ENCODE measurements at regions not wholly inside any gene's neighbourhood (a gene's known extent, or its start where the extent isn't known, plus 50 kb on each side); places are given as distances from the start of the nearest gene placed in this dataset.

DNA sequence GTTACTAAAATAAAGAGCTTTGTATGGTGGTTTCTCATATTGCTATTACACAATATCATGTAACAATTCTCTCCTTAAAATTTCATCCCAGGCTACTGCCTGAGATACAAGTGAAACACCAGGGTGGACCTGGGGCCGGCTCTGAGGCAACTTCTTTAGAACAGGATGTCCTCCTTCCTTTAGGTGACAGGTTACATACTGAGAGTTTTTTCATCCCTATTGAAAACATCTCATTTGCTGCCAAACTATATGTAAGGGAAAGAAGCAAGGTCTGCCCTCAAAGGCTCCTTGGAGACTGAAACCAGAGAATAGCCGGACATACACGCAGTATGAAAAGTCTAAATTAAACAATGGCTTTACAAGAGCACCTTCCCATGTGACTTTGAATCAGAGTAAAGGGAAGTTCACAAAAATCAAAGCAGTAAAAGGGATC, 139.9 kb downstream of the DUSP6 start:
- peak; percentile 31 for DNase-seq (ENCODE audit: low read depth)
- TF ChIP-seq, protein P1, sequence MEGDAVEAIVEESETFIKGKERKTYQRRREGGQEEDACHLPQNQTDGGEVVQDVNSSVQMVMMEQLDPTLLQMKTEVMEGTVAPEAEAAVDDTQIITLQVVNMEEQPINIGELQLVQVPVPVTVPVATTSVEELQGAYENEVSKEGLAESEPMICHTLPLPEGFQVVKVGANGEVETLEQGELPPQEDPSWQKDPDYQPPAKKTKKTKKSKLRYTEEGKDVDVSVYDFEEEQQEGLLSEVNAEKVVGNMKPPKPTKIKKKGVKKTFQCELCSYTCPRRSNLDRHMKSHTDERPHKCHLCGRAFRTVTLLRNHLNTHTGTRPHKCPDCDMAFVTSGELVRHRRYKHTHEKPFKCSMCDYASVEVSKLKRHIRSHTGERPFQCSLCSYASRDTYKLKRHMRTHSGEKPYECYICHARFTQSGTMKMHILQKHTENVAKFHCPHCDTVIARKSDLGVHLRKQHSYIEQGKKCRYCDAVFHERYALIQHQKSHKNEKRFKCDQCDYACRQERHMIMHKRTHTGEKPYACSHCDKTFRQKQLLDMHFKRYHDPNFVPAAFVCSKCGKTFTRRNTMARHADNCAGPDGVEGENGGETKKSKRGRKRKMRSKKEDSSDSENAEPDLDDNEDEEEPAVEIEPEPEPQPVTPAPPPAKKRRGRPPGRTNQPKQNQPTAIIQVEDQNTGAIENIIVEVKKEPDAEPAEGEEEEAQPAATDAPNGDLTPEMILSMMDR (conservative IDR thresholded peaks at IDR 0.05; ENCODE audit: control insufficient read depth, insufficient read depth, low read depth, low read length): no peak

DNA sequence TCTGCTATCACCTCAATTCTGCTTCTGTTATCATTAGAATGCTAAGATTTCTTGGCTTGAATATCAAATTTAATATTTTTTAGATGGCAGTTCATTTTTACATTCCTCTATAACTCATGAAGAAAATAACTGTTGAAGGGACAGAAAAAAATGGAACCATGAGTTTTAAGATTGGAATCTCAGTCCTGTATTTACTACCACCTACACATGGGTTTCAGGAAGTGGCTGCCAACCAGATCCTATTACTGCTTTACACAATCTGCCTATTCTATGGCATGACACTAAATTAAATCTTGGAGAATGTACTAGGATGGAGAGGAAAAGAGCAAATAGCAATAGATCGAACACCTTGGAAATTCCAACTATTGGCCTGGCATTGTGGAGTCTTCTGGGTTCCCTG, 140.8 kb downstream of the DUSP6 start:
- peak; percentile 19 for DNase-seq (ENCODE audit: low read depth)
- TF ChIP-seq, protein P1 (conservative IDR thresholded peaks at IDR 0.05; ENCODE audit: control insufficient read depth, insufficient read depth, low read depth, low read length): no peak
- no peak overlapping the region for H3K4me3 ChIP-seq (ENCODE audit: control insufficient read depth, low read depth, low read length)

More for the DNA sequence above, 139.9 kb downstream of the DUSP6 start:
- no peak overlapping the region for H3K4me3 ChIP-seq (ENCODE audit: control insufficient read depth, low read depth, low read length)

DNA sequence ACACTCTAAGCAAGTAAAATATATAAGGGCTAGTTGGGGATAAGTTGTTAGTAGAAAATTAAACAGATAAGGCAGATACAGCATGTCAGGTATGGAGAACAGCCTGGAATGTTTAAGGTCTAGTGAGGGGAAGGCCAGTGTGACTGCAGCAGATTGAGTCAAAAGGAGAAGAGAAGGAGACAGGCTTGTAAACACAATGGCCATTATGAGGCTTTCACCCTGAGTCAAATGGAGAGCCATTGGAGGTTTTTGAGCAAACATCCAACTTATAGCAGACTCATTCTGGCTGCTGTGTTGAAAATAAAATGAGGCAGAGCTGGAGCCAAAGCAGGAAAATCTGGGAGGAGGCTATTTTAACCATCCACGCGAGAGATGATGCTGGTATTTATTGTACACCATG, 142.0 kb downstream of the DUSP6 start:
- TF ChIP-seq, protein P1 (conservative IDR thresholded peaks at IDR 0.05; ENCODE audit: control insufficient read depth, insufficient read depth, low read depth, low read length): no peak
- no peak for DNase-seq (ENCODE audit: low read depth)
- no peak overlapping the region for H3K4me3 ChIP-seq (ENCODE audit: control insufficient read depth, low read depth, low read length)

DNA sequence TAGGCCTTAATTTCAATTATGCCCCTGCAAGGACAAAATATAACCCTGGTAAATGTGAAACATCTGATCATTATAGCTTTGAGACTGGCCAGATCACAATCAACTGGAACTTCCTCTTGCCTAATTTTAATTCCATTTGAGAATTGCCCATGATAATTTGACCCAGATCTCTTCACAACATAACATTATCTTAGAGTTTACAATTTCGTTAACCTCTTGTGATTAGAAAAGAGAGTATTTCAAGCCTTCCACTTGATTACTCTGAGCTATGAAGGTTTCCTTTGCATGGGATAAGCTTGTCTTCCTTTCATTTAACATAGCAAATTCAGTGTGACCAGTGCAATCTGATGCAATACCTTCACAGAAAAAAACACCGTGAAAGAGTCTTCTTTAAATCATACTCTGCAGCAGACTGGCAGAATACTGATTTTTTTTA, 143.6 kb downstream of the DUSP6 start:
- peak; percentile 28 for DNase-seq (ENCODE audit: low read depth)
- no peak overlapping the region for H3K4me3 ChIP-seq (ENCODE audit: control insufficient read depth, low read depth, low read length)
- TF ChIP-seq, protein P1 (conservative IDR thresholded peaks at IDR 0.05; ENCODE audit: control insufficient read depth, insufficient read depth, low read depth, low read length): no peak

DNA sequence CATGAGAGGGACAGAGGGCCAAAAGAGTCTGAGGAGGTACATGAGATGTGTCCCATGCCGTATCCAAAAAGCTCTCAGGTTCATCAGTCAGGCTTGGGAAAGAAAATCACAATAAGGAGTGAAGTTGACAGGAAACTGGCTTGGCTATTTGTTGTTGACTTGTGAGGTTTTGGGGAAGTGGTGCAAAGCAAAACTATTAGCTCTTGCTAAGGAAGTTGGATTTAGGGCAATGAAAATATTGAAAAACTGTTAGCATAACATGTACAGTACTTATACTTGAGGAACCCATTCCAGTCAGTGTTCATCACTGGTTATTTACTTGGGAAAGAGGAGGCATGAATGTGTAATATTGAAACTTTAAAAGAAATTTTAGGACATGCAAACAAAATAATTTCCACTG, 145.9 kb downstream of the DUSP6 start:
- TF ChIP-seq, protein P1 (conservative IDR thresholded peaks at IDR 0.05; ENCODE audit: control insufficient read depth, insufficient read depth, low read depth, low read length): no peak
- no peak overlapping the region for H3K4me3 ChIP-seq (ENCODE audit: control insufficient read depth, low read depth, low read length)

DNA sequence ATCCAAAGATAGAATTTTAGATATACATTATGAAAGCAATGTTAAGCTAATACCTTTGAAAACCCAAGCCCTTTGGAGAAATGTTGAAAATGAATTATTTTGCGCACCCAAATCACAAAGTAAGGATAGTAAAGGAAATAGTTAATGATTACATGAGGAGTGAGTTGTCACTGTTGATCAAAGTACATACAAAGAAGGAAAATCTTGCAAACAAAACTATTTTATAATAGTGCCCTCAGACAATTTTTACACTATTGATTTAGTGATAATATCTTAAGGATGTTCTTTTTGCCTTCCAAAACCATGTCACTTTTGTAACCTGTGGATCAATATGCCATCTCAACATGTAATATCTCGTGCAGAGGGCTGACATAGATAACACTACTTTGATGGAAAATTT, 146.8 kb downstream of the DUSP6 start:
- TF ChIP-seq, protein P1 (conservative IDR thresholded peaks at IDR 0.05; ENCODE audit: control insufficient read depth, insufficient read depth, low read depth, low read length): no peak
- no peak for DNase-seq (ENCODE audit: low read depth)
- no peak overlapping the region for H3K4me3 ChIP-seq (ENCODE audit: control insufficient read depth, low read depth, low read length)

More for the DNA sequence above, 145.9 kb downstream of the DUSP6 start:
- no peak for DNase-seq (ENCODE audit: low read depth)

DNA sequence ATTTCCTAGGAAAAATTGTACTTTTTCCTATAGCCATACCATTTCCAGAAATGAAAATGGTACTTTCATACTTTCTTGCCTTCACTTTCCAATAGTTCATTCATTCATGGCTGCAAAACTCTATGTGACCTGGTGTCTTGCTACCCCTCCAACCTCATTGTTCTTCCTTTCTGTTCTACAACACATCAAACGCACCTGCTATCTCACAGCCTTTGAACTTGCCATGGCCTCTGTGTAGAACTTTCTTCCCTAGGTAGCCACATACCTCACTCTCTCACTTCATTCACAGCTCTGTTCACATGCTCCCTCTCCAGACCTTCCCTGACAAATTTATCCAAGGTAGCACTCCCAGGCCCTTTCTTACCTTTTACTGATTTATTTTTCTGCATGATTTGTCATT, 149.2 kb downstream of the DUSP6 start:
- H3K4me3 ChIP-seq (ENCODE audit: control insufficient read depth, low read depth, low read length): no peak overlapping the region
- DNase-seq (ENCODE audit: low read depth): no peak
- TF ChIP-seq, protein P1 (conservative IDR thresholded peaks at IDR 0.05; ENCODE audit: control insufficient read depth, insufficient read depth, low read depth, low read length): no peak

All from fibroblast of mammary gland (primary cell).